ENCODE measurements at regions not wholly inside any gene's neighbourhood (a gene's known extent, or its start where the extent isn't known, plus 50 kb on each side); places are given as distances from the start of the nearest gene placed in this dataset.
"Not testable (repeated sequence)": the region's sequence is repeated elsewhere in the genome, so short reads cannot be mapped to it uniquely, and the experiment has no call there.

DNA sequence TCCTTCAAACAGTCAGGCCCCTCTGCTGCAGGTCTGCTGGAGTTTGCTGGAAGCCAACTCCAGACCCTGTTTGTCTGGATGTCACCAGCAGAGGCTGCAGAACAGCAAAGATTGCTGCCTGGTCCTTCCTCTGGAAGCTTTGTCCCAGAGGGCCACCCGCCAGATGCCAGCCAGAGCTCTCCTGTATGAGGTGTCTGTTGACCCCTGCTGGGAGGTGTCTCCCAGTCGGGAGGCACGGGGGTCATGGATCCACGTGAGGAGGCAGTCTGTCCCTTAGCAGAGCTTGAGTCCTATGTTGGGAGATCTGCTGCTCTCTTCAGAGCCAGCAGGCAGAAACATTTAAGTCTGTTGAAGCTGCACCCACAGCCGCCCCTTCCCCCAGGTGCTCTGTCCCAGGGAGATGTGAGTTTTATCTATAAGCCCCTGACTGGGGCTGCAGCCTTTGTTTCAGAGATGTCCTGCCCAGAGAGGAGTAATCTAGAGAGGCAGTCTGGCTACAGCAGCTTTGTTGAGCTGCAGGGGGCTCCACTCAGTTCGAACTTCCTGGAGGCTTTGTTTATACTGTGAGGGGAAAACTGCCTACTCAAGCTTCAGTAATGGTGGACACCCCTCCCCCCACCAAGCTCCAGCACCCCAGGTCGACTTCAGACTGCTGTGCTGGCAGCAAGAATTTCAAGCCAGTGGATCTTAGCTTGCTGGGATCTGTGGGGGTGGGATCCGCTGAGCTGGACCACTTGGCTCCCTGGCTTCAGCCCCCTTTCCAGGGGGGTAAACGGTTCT is 72.1 kb downstream of the OGFRL1 start:
- DNase-seq, result not testable (repeated sequence)

DNA sequence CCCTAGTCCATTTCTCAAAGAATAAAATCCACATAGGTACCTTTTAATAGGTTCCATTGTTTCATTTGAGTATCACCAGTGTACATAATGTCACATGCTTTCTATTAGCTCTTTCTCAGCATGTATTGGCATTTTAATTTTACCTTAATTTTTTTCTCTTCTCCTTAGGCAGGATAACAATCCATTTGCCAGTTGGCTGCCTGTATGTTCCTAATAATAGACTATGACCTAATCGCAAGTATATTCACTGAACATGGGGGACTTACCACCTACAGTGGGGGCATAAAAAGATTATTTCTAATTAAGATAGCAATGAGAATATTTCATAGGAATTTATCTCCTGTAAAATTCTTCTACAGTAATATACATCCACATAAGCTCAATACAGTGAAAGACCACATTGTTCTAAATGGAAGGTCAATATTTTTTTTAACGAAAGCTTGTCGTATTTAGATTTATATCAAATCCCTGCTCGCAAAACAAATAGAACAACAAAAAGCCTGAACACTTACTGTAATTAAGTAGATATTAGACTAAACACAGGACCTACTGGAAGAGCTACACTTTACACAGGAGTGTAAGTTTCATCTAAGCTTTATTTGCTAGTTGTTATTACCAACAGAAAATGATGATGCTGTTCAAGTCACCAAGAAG is 76.4 kb downstream of the OGFRL1 start:
- DNase-seq, result no peak

DNA sequence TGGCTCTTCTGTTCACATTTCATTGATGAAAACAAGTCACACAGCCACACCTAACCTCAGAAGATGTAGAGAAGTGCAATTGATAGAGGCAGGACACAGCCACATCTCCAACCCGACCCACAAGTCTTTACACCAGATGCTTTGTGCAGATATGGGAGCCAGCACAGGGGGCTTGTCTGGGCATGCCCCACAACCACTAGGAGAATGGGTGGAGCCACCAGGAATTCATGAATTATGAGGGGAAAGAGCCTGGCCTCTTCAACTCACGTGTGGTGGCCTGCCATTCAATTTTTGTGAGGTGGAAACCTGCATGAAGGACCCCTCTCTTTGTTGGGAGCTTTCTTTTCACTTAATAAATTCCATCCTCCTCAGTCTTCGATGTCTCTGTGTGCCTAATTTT is 79.1 kb downstream of the OGFRL1 start:
- no peak for DNase-seq

DNA sequence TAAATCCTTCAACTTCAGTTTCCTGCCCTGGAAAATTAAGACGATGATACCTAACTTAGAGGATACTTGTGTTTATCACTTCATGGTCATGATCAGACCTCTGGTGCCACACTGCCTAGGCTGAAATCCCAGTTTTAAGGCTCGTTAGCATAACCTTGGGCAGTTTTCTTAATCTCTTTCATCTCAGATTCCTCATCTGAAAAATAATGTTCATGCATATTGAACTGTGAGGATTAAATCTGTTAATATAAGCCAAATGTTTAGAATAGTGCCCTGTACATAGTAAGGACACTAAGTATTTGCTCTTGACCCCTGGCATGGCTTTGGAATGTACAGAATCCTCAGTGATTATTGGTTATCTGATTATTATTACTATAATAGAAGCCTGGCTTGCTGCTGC is 79.7 kb downstream of the OGFRL1 start:
- DNase-seq, result no peak

DNA sequence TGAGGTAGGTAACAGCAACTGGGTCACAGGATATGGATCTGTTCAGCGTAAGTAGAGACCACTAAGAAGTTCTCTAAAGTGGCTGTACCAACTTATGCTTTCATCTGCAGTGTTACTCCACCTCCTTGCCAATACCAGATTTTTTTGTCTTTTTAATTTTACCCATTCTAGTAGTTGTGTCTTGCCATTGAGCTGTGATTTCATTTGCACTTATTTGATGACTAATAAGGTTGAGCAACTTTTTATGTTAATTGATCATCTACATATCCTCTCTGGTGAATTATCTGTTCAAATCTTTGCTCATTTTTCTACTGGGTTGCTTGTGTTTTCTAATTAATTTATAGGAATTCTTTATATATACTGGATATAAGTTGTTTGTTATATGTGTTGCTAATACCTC is 82.9 kb downstream of the OGFRL1 start:
- DNase-seq, result no peak

DNA sequence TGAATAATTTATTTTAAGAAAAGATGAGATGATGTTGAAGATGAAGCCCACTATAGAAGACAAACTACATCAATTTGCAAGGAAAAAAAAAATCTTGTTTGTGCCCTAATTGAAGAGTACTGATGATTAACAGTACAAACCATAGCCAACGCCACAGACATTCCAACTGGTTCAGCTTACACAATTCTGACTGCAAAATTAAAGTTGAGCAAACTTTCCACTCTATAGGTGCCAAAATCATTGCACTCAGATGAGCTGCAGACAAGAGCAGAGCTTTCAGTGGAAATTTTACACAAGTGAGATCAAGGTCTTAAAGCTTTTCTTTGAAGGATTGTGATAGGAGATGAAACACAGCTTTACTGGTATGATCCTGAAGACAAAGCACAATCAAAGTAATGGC is 85.3 kb downstream of the OGFRL1 start:
- DNase-seq, result no peak

DNA sequence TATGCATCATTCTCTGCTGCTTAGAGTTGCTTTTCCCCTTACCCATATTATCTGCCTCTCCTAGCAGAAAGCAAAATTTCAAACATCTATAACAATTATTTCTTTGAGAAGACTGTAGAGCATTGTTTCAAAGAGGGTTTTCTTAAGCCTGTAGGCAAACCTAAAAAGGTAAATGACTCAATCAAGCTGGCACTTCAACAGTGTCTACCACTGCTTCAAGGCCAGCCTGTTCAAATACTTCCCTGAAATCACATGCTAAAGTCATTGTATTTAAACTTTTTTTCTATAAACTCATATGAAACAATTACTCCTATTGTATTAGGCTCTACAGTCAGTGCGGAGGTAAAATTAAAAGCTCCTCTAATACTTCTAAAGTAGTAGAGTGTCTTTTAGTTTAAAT is 87.1 kb downstream of the OGFRL1 start:
- DNase-seq, result no peak

DNA sequence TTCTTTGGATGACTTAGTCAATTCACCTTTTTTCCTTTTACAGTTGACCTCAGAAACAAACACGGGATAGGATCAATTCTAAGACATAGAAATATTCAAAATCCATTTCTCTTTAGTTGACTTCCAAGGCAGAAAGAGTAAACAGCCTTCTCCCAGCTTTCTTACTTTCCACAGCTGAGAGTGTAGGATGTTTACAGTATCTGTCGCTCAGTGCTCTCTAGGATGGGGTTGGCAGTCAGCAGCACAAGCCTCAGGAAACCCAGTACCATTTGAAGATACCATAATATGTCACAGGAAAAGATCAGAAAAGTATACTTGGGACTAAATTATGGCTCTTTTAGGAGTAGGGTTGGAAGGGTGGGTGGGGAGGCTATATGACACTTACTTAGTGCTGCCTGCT is 88.2 kb downstream of the OGFRL1 start:
- DNase-seq, result no peak

DNA sequence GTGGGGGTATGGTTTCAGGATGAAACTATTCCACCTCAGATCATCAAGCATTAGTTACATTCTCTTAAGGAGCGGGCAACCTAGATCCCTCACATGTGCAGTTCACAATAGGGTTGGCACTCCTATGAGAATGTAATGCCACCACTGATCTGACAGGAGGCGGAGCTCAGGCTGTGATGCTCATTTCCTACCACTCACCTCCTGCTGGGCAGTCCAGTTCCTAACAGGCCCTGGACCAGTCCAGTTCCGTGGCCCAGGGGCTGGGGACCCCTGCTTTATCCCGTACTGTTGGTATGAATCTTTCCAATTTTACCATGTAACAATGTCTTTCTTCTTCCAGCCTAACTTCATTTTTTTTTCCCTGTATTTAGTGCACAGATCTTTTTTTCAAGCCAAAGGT is 94.9 kb downstream of the OGFRL1 start:
- DNase-seq, result no peak

DNA sequence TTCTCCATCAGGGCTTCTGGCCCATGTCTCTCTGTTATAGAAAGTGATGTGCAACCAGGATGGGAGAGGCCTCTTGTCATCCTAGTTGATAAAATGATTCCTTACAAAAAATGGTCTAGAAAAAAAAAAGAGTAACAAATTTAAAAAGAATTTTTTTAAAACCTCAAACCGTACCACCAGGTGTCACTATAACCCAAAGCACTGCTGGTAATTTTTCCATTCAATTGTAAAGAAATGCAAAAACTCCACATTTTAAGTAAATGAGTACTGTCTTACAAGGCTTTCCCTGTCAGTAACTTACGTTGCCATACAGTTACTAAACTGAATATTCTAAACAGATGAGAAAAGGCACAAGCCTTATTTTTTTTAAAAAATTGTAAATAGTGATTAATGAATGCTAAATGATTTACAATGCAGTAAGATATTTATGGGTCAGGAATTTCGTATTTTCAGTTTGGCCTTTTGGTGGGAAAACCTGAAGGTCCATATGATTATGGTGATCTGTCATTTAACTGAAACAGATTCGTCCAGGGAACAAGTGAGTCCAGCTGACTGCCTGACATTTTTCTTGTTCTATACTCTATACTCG is 95.4 kb downstream of the OGFRL1 start:
- no peak for DNase-seq

DNA sequence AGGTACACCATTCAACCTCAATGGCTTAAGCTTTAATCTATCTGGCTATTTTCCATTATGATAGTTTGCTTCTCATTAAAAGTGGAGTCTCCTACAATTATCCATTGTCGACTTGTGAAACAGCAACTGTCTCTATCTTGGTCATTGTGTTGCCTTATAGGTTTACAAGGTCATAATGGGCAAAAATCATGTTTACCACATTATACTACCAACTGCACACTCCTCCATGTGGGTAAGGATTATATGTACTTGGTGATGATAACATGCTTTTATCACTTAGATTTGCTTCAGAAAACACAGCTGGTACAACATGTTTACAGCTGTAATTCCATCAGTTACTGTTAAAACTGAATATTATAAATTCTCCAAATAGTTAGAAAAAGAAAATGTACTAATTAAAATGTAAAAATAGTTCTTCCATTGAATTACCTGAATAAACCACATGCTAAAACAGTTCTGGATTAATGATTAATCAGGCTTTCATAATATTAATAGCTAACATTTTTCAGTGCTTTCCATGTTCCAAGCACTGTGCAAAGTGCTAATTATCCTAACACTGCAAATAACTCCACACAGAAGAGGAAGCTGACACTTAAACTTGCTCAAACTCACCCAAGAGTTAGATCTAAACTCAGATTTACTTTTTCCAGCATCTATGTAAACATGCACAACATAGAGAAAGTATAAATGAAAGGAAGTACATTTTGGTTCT is 96.7 kb downstream of the OGFRL1 start:
- DNase-seq, result no peak

DNA sequence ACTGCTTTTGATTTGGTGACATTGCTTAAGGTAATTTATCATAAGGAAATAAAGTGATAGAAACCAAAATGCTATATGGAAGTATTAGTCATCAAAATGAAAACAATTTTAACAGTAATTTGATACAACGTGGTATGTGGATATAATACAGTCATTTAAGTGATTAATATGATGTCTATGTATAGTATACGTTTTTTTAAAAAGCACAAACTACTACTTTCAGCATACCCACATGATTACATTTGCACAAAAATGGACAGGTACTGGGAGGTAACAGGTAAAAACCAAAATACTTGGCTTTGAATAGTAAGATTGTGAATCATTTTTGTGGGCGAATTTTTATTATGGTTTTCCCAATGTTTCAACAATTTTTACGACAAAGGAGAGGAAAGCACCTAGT is 97.6 kb downstream of the OGFRL1 start:
- DNase-seq, result no peak

DNA sequence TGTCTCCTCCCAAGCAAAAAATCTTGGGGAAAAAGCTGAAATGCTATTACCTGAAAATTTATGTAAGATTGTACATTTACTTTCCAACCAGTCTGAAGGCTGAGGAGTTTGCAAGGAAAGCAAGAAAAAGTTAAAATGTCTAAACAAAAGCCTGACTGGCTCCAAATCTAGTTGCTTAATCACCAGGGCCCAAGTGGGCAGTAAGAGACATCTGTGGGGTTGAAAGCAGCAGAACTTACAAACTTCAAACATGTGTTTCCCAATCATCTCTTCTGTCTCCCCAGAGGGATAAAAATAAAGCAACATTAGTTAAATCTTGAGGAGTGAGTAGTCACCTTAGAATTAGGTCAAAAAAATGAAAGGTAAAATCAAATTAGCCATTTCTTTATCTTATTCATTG is 98.6 kb downstream of the OGFRL1 start:
- no peak for DNase-seq

DNA sequence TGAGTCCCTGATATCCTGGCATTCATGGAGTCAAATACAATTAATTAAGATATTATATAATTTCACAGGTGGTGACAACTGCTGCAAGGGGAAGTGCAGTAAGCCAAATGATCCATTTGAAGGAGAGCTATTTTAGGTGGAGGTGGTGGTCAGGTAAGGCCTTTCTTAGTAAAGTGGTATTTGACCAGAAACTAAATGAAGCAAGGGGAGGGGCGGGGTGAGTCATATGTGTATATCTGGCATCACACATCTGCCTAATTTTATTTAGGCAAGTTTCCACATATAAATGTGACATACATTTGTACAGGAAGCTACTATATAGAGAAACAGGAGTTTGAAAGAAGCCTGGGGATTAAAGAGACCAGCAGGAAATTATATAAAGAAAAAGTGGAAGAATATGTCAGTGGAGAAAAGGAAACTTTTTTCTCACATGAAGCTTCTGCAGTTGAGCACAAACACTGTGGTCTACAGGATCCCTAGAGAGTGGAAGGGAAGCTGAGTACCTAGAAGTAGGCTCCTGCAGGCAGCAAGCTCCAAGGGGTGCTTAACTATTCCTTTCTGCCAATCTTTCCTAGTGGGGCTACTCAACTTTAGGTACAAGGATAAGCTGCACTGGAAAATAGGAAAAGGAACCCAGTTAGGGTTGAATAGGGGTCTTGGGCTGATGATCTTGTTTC is 99.6 kb downstream of the OGFRL1 start:
- DNase-seq, result no peak

DNA sequence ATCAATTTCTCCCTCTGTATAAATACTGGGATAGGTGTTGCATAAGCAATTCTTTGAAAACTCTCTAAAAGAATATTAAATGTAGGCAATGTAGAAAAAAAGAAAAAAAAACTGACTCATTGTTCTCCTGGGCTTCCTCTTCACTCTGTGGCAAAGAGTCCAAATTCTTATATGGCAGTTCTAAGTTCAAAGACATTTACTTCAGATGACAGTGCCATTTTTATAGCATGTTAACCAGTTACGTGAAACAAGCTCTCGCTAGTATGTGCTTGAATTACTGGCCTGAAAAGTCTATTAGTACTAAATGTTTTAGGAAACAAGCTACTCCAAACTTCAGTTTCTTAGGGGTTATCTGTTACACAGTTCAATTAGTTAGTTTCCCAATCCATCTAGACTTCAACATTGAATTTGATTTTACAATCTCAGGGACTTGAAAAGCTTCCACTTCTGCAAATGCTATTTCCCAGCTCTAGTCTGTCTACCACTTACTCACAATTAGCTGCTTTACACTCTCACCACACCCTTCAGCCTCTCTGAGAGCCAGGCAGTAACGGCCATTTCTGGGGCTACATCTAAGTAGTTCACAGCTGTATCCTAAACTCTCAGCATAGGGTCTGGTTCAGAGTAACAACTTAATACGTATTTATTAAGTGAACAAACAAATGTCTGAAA is 100.4 kb downstream of the OGFRL1 start:
- no peak for DNase-seq

DNA sequence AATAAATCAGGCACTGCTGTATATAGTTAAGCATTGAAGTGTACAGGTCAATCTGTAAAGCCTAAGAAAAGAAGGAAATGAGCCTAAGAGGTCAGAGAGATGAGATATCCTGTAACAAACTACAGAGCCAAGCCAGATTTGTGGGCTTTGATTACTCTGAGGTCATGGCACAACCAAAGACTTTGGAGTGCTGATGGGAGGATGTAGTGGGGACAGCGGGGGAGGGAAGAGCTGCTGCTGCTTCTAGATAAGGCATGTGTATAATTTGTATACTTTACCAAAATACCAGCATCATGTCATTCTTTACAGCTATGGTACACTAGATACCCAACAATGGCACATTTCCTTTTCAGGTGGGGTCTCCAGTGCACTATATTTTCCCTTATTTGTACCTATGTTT is 102.5 kb downstream of the OGFRL1 start:
- DNase-seq, result no peak

DNA sequence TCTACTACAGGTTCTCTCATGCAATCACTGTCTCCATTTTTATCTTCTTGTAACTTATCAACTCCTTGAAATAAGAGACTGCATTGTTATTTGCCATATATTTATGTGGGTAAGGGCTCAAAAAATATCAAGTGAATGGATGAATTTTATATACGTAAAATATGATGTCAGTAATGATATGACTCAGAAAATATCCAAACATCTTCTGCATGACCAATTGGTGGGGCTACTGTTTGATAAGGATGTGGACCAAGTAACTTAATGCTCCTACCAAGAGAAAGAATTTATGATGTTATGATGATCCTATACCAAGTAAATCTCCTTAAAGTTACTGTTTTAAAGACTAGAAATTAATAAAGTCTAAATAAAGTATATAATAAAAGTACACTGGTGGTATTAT is 103.7 kb downstream of the OGFRL1 start:
- no peak for DNase-seq

DNA sequence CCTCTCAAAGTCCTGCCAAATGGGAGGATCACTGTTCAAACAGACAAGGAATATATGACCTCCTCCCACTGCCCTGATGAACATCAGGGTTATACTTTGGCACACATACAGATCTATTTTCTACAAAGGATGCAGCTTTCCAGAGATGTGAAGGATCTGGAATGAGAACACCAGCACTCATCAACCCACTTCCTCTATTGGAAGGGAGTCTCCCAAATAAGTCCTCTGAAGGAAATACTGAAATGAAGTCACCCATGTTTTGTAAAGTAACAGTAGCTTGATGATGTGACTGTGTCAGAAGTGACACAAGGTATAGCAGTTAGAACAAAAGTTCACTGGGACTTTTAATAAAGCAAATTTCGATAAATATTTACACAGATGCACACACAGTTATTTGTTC is 104.9 kb downstream of the OGFRL1 start:
- no peak for DNase-seq

DNA sequence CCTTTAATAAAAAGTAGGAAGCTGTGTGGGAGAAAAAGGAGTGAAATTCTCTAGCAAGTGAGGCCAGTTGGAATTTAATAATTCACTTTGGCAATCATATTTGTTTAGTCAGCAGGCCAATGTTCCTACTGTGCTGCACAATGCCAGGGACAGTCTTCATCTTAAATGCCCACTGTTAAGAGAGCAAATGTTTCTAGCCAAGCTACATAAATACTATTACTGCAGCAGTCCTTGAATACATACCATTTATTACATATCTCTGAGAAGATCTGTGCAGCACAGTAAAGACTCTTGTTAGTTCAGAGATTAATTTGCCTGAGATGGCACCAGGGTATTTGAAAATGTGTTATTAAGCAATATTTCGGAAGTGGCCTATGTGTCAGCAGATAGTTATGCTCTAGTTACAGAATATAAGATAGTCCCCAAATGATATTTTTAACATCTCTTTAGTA is 105.4 kb downstream of the OGFRL1 start:
- DNase-seq, result no peak

DNA sequence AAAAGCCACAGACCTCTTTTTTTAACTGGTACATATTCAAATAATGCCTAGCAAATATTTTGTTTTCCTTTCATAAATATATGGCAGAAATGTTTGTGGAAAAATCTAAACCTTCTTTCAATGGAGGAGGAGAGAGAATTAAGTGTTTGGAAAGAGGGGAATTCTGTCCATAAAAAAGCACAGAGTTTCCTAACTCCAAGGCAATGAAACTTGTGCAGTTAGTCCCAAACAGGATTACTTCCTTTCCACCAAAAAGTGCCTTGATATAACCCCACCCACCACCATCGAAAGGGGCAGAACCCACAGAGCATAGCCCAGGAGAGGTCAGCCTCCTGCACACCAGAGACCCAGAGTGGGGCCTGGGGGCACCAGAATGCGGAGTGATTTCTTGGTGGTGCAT is 106.3 kb downstream of the OGFRL1 start:
- no peak for DNase-seq

DNA sequence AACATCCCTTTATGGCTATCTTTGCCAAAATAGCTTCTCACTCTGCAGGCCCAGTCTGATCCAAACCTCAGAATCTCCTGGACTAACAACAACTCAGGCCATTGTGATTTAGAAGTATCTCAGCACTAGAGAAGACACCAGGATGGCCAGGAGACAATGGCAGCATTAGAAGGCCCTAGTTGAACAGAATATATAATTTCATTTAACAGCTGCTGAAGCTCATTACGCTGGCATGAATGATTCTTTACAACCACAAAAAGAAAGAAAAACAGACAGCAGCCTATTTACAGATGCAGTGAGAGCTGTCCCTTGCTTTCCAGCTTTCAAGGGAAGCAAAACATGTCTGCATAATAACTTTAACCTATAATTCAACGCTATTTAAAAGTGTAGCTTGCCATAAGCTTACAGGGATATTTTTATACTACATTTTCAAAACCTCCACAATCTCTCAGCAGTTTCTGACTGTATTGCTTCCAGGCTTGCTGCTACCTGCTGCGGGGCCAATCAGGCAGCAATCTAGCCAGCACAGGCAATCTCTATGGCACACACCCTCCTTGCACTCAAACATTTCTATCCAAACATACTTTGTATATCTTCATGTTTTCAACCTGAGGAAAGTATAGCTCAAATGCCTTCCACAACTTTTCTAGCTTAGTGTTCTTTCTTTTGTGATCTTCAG is 107.3 kb downstream of the OGFRL1 start:
- no peak for DNase-seq

DNA sequence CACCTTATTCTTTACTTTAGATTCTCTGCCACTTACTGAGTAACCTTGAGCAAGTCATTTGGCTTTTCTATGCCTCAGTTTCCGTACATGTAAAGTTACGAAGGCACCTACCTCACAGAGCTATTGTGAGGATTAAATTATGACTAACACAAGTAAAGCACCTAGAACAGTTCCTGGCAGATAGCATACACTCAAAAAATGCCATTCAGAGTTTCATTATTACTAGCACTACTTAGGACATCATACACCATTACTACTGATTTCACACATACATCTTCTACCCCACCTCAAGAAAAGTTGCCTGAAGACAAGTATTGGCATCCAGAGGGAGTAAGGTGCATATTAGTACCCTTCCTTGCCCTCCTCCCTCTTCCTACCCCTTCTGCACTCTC is 107.8 kb downstream of the OGFRL1 start:
- DNase-seq, result no peak

Data from femur (tissue), 1 donor.